ENCODE measurements at regions not wholly inside any gene's neighbourhood (a gene's known extent, or its start where the extent isn't known, plus 50 kb on each side); places are given as distances from the start of the nearest gene placed in this dataset.
"Not testable (repeated sequence)": the region's sequence is repeated elsewhere in the genome, so short reads cannot be mapped to it uniquely, and the experiment has no call there.

DNA sequence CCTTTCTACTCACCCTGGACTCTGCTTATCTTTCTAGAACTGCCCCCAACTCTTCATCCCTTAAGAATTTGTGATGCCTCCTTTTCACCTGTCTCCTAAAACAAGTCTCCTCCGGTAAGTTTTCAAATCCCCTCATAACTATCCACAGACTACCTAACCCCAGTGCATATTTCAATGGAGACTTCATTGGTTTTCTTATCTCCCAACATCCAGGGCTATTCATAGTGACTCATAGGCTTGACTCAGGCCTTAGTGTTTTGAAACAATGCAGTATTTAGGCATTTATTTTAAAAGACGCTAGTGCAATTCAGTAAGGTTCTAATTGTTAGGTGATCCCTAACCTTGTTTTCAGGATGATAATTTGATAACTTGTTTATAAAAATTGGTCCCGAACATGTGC lies 399.2 kb downstream of the CPS1 start:
- H3K27me3 Mint-ChIP-seq, result no peaks in the 10 kb centered on the region
- no peak overlapping the region for H3K27ac Mint-ChIP-seq
- ATAC-seq (replicated peaks) (no peak), DNase-seq (no peak)
- H3K4me3 Mint-ChIP-seq, result no peak overlapping the region
- no peaks in the 10 kb centered on the region for H3K9me3 Mint-ChIP-seq
- H3K36me3 Mint-ChIP-seq, result no peaks in the 10 kb centered on the region
- H3K4me1 Mint-ChIP-seq, result no peaks in the 10 kb centered on the region

DNA sequence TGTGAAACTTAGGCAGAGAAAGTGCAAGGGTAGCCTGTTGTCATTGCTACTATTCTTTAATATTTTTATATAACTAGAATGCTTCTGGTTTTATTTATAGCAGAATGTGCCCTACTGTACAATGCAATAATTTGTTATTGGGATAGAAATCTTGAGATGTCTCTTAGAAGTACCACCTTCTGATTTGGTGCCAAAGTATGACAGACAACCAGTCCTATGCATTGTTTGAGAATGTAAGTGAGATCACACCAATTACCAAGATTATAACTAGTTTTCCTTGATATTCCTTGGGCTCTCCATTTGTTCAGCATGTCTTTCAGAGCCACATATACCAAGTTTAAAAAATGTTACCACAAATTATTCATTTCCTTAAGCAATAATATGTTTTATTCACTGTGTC lies 399.7 kb downstream of the CPS1 start:
- no peak overlapping the region for H3K27ac Mint-ChIP-seq
- no peaks in the 10 kb centered on the region for H3K27me3 Mint-ChIP-seq
- H3K9me3 Mint-ChIP-seq, result no peaks in the 10 kb centered on the region
- DNase-seq, result no peak
- H3K4me1 Mint-ChIP-seq, result no peaks in the 10 kb centered on the region
- H3K4me3 Mint-ChIP-seq, result no peak overlapping the region
- ATAC-seq (replicated peaks), result no peak
- no peaks in the 10 kb centered on the region for H3K36me3 Mint-ChIP-seq

DNA sequence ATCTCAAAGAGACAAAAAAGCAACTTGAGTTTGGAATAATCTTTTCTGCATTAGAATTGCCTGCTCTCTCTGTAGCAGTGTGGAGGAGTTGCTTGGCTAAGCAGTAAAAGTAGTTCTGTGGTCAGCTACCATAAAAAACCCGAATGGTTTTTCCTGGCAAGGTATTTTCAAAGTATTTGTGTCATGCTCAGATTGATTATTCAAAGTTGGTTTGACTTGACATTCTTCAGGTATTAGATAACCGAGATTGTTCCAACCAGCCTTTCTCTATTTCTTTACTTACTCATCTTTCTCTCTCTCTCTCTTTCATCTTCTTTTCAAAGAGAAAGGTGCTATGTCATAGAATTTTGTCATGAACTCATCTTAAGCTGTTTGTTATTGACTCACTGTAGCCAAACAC lies 404.9 kb downstream of the CPS1 start:
- Mint-ChIP-seq H3K27me3 (no peaks in the 10 kb centered on the region), H3K4me1 (no peaks in the 10 kb centered on the region), H3K4me3 (no peak overlapping the region), H3K9me3 (no peaks in the 10 kb centered on the region), H3K36me3 (no peaks in the 10 kb centered on the region), H3K27ac (no peak overlapping the region)
- ATAC-seq (replicated peaks) (no peak), DNase-seq (no peak)

DNA sequence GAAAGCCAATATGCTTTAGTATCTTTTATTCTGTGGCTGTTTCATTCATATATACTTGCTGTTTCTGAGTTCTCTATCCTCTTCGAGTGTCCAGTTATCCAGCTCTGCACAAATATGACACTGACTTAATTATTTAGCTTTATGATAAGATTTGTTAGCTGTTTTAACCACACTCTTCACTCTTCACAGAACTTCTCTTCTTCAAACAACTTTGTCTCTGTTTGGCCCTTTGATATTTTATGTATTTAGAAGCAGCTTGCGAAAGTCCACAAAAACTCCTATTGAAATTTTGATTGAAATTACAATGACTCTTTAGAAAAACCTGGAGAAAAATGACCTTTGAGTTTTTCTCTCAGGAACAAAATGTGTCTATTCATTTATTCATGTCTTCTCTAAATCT lies 407.0 kb downstream of the CPS1 start:
- DNase-seq, result no peak
- no peak overlapping the region for H3K4me3 Mint-ChIP-seq
- H3K27me3 Mint-ChIP-seq, result no peaks in the 10 kb centered on the region
- H3K27ac Mint-ChIP-seq, result no peak overlapping the region
- ATAC-seq (replicated peaks), result no peak
- H3K4me1 Mint-ChIP-seq, result no peaks in the 10 kb centered on the region
- no peaks in the 10 kb centered on the region for H3K36me3 Mint-ChIP-seq
- H3K9me3 Mint-ChIP-seq, result no peaks in the 10 kb centered on the region

DNA sequence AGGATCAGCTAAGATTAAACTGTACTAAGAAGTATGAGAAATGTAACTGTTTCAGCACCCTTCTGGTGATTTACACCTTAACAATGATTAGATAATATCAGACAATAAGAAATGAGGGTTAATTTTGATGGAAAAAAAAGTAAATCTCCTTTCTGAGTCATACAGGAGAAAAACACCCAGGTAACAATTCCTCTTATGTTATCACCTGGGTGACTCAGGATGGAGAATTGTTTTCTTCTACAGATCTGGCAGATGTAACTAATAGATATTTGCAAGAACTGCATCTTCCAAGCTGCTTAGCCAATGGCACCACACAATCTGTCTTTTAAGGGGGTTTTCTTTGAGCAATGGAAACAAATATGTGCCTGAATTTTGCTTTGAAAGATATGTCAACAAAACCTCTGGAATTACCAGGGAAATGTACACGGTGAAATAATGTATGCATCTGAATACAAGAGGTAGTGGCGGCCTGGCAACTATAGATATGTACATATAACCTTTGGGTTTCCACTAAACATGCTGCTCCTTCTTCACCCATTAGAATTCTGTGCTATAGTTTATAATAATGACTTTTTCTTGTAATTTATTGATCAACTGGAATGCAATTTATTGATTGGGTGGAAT lies 407.9 kb downstream of the CPS1 start:
- DNase-seq, result no peak
- H3K4me1 Mint-ChIP-seq, result no peaks in the 10 kb centered on the region
- no peak overlapping the region for H3K4me3 Mint-ChIP-seq
- ATAC-seq (replicated peaks), result no peak
- H3K27me3 Mint-ChIP-seq, result no peaks in the 10 kb centered on the region
- H3K9me3 Mint-ChIP-seq, result no peaks in the 10 kb centered on the region
- no peak overlapping the region for H3K27ac Mint-ChIP-seq
- H3K36me3 Mint-ChIP-seq, result no peaks in the 10 kb centered on the region

DNA sequence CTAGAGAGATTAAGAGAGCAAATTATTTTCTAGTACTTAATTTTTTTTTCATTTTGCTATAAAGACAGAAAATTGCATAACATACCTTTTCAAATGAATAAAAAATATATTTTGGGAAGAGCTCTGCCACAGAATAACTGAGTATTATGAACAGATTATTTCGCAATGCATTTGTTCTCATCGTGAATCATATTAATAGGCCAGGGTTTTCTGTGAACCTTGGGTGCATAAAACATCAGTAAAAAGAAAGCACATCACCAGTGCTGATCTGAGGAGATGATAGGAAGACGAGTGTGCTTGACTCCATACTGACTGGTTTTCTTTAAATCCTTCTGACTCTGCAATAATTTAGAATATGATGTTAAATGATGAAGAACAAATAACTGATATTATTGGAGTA lies 409.1 kb downstream of the CPS1 start:
- ATAC-seq (replicated peaks) (no peak), DNase-seq (no peak)
- no peak overlapping the region for H3K27ac Mint-ChIP-seq
- H3K27me3 Mint-ChIP-seq, result no peaks in the 10 kb centered on the region
- H3K9me3 Mint-ChIP-seq, result no peaks in the 10 kb centered on the region
- H3K4me1 Mint-ChIP-seq, result no peaks in the 10 kb centered on the region
- no peaks in the 10 kb centered on the region for H3K36me3 Mint-ChIP-seq
- no peak overlapping the region for H3K4me3 Mint-ChIP-seq

DNA sequence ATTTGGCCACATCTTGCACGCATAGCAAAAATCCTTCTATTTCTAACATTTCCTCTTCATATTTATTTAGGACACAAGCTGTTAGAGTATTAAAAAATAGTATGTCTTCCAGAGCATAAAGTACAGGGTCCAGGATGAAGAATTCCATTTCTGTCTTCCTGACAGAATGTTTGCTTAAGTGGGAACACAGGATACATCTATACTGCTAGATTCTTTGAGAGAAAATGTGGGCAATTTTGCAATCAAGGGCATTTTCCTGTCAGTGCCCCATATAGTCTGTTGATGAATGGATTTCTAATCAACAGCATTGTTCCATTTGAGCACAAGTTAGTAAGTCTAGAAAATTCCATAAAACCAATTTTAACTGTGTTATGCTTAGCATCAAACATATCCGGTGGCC lies 409.9 kb downstream of the CPS1 start:
- H3K4me3 Mint-ChIP-seq, result no peak overlapping the region
- H3K4me1 Mint-ChIP-seq, result no peaks in the 10 kb centered on the region
- ATAC-seq (replicated peaks), result no peak
- no peaks in the 10 kb centered on the region for H3K36me3 Mint-ChIP-seq
- H3K27ac Mint-ChIP-seq, result no peak overlapping the region
- no peaks in the 10 kb centered on the region for H3K27me3 Mint-ChIP-seq
- no peaks in the 10 kb centered on the region for H3K9me3 Mint-ChIP-seq
- DNase-seq, result no peak

DNA sequence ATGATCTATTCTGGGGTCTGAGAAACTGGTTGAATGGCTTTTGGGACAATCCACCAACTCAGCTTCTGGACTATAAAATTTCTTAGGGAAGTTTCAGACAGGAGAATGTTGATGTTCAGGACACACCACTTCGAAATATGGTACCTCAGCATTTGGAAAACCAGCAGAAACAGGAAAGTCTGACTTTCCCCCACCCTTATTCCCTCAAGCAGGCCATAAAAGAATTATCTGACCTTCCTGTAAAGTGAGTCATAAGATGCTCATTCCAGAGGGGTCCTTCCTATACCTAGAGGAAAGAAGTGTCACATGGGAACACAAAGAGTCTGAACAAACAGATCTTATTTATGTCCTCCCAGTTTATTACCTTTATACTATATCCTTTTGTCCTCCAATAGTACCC lies 415.0 kb downstream of the CPS1 start:
- DNase-seq (no peak), ATAC-seq (replicated peaks) (no peak)
- Mint-ChIP-seq H3K27ac (no peak overlapping the region), H3K4me3 (no peak overlapping the region), H3K36me3 (no peaks in the 10 kb centered on the region), H3K27me3 (no peaks in the 10 kb centered on the region), H3K4me1 (no peaks in the 10 kb centered on the region), H3K9me3 (no peaks in the 10 kb centered on the region)

DNA sequence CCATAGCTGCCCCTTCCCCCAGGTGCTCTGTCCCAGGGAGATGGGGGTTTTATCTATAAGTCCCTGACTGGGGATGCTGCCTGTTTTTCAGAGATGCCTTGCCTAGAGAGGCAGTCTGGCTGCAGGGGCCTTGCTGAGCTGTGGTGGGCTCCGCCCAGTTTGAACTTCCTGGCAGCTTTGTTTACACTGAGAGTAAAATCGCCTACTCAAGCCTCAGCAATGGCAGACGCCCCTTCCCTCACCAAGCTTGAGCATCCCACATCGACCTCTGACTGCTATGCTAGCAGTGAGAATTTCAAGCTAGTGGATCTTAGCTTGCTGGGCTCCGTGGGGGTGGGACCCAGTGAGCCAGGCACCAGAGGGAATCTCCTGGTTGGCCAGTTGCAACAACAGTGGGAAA lies 430.4 kb downstream of the CPS1 start:
- H3K4me3 Mint-ChIP-seq; H3K4me1 Mint-ChIP-seq; H3K36me3 Mint-ChIP-seq; ATAC-seq (replicated peaks); H3K27ac Mint-ChIP-seq; H3K27me3 Mint-ChIP-seq; DNase-seq: not testable (repeated sequence)
- H3K9me3 Mint-ChIP-seq, result peaks cover 0 to 13% of the 10 kb centered on the region in 2 donors

DNA sequence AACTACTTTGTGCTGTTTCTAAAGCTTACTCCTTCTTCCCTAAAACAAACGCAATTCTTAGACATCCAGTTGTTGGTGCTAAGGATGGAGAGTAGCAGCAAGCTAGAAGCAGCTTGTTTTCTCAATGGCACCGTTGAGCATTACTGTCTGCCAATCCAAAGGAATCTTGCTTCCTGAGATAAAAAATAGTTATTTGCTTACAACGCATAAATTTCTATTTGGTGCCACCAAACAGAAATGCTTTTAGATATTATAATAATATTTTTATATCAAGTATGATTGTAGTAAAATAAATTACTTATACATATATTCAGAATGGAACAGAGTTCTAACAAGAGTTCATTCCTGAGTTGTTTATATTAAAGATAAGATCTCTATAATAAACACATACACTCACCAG lies 434.7 kb downstream of the CPS1 start:
- H3K4me3 Mint-ChIP-seq, result no peak overlapping the region
- no peak for ATAC-seq (replicated peaks)
- no peak overlapping the region for H3K27ac Mint-ChIP-seq
- H3K4me1 Mint-ChIP-seq, result no peaks in the 10 kb centered on the region
- H3K27me3 Mint-ChIP-seq, result no peaks in the 10 kb centered on the region
- DNase-seq, result no peak
- peaks cover 12 to 14% of the 10 kb centered on the region in 2 donors for H3K9me3 Mint-ChIP-seq
- H3K36me3 Mint-ChIP-seq, result no peaks in the 10 kb centered on the region

DNA sequence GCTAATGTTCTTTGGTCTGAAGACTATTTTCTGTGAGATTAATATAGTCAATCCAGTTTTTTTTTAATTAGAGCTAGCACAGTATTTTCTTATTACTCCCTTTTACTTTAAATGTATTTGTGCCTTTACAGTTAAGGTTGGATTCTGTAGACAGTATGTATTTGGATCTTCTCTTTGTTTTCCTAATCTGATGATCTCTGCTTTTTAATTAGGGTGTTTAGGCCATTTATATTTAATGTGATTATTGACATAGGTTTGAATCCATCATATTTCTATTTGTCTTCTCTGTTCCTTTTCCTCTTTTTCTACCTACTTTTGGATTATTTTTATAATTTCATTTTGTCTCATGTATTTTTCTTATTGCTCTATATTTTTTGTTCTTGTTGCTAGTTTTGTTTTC lies 437.7 kb downstream of the CPS1 start:
- Mint-ChIP-seq H3K27me3 (no peaks in the 10 kb centered on the region), H3K4me3 (no peak overlapping the region), H3K4me1 (no peaks in the 10 kb centered on the region), H3K9me3 (peaks cover 5 to 14% of the 10 kb centered on the region in 2 donors), H3K27ac (no peak overlapping the region), H3K36me3 (no peaks in the 10 kb centered on the region)
- no peak for ATAC-seq (replicated peaks)
- no peak for DNase-seq

DNA sequence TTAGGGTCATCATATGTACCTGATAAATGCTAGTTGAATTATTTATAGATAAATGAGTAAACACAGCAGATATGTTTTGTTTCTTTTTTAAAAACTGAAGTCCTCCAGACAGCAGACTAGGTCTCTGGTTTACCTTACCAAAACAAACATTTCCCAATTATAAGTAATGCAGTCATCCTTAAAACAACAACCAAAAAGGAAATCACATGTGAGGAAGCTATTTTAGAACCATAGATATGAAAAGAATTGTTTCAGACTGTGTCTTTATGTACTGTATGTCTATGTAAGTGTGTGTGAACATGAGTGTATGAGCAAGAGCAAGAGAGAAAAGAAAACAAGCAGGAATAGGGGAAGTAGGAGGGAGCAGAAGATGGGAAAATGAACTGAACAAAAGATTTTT lies 441.0 kb downstream of the CPS1 start:
- H3K27me3 Mint-ChIP-seq, result no peaks in the 10 kb centered on the region
- DNase-seq, result no peak
- H3K36me3 Mint-ChIP-seq, result no peaks in the 10 kb centered on the region
- no peak for ATAC-seq (replicated peaks)
- H3K4me1 Mint-ChIP-seq, result no peaks in the 10 kb centered on the region
- H3K9me3 Mint-ChIP-seq, result peaks cover 5 to 14% of the 10 kb centered on the region in 2 donors
- H3K4me3 Mint-ChIP-seq, result no peak overlapping the region
- no peak overlapping the region for H3K27ac Mint-ChIP-seq

DNA sequence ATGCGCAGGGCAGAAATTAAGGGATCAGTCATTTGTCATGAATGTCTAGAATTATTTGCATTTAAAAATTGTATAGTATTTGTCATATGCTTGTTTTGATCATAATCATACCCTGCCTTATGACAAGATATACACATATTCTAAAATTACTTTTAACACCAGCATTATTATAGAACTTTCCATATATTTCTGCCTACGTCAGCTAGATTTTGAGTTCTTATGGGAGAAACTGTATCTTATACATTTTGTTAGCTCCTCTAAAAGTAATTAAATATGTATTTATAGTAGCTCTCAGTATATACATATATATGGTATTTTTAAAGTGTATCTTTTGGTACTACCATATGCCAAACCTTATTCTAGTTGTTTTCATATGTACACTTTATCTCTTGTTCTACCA lies 441.9 kb downstream of the CPS1 start:
- DNase-seq, result no peak
- Mint-ChIP-seq H3K9me3 (peaks cover 3 to 14% of the 10 kb centered on the region in 2 donors), H3K27ac (no peak overlapping the region), H3K4me1 (no peaks in the 10 kb centered on the region), H3K36me3 (no peaks in the 10 kb centered on the region), H3K4me3 (no peak overlapping the region), H3K27me3 (no peaks in the 10 kb centered on the region)
- ATAC-seq (replicated peaks), result no peak

DNA sequence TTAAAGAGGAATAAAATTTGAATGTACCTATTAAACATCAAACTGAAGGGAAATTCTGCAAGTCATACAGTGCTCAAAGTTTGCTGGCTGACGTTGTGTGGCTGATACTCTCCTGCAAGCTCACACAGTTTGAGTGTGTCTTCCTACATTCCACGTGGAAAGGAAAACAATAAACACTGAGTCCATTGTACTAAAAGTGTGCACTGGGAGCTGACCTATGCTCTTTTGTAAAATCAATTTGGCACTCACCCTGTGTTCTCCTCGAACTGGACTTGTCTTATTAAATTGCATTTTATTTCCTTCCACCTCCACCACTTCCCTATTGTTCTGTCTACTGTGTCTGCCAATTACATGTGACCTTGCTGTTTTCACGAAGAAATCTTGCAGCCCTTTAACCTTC lies 458.0 kb downstream of the CPS1 start:
- no peak for ATAC-seq (replicated peaks)
- H3K36me3 Mint-ChIP-seq, result no peaks in the 10 kb centered on the region

DNA sequence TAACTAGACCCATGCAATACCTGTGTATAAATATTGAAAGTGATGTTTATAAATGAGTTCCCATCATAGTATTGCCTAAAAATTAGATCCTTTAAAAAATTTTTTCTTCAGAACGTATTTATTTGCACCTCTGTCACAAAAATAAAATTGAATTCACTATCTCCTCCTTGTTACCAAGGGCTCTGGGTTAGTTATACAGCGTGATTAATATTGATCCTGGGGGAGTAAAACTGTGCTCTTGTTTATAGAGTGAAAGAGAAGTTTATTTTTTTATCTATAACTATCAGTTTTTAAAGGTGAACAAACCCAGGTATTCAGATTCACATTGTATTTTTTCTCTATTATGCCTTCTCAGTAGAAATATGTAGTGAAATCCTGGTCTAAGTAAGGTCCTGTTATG lies 458.5 kb downstream of the CPS1 start:
- Mint-ChIP-seq H3K9me3 (peaks cover 0 to 3% of the 10 kb centered on the region in 2 donors), H3K4me3 (no peak overlapping the region), H3K36me3 (no peaks in the 10 kb centered on the region), H3K4me1 (no peaks in the 10 kb centered on the region), H3K27me3 (no peaks in the 10 kb centered on the region), H3K27ac (no peak overlapping the region)
- no peak for ATAC-seq (replicated peaks)
- DNase-seq, result no peak

More for the DNA sequence above, 458.0 kb downstream of the CPS1 start:
- Mint-ChIP-seq H3K27me3 (no peaks in the 10 kb centered on the region), H3K4me1 (no peaks in the 10 kb centered on the region), H3K4me3 (no peak overlapping the region), H3K27ac (no peak overlapping the region), H3K9me3 (peaks cover 0 to 3% of the 10 kb centered on the region in 2 donors)
- DNase-seq, result no peak

DNA sequence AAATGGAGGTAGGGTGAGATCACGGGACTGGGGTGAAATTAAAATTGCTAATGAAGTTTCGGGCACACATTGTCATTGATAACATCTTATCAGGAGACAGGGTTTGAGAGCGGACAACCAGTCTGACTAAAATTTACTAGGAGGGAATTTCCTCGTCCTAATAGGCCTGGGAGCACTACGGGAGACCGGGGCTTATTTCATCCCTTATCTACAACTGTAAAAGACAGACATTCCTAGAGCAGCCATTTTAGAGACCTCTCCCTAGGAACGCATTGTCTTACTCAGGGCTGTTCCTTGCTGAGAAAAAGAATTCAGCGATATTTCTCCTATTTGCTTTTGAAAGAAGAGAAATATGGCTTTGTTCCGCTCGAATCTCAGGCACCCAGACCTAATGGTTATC lies 468.7 kb downstream of the CPS1 start:
- H3K27me3 Mint-ChIP-seq; DNase-seq; H3K27ac Mint-ChIP-seq; H3K4me1 Mint-ChIP-seq; H3K4me3 Mint-ChIP-seq; ATAC-seq (replicated peaks); H3K36me3 Mint-ChIP-seq: not testable (repeated sequence)
- peaks cover 10 to 29% of the 10 kb centered on the region in 2 donors for H3K9me3 Mint-ChIP-seq
